Sigmoid colon (tissue), 6 donors: ENCODE measurements at regions not wholly inside any gene's neighbourhood (a gene's known extent, or its start where the extent isn't known, plus 50 kb on each side); places are given as distances from the start of the nearest gene placed in this dataset.

Experiments used
- DNase-seq: peaks from one replicate; pipeline ENCODE4 v3.0.0-alpha.2; 2019
- H3K27ac ChIP-seq, 4 donors: fragments of 200-600 bp; sonication (generic); one replicate each; pipeline ENCODE4 v1.5.1; 2016 to 2019; ENCODE audit warnings: mild to moderate bottlenecking in 1 of 4
- H3K27me3 ChIP-seq, 3 donors: fragments of 200-600 bp; sonication (generic); one replicate each; pipeline ENCODE4 v1.5.1; 2019; ENCODE audit warnings: mild to moderate bottlenecking in 1 of 3
- H3K36me3 ChIP-seq, 4 donors: fragments of 200-600 bp; sonication (generic); one replicate each; pipeline ENCODE4 v1.5.1; 2016 to 2019
- H3K4me1 ChIP-seq, 4 donors: fragments of 200-600 bp; sonication (generic); one replicate each; pipeline ENCODE4 v1.5.1; 2017 to 2019
- H3K4me3 ChIP-seq, 4 donors: fragments of 200-600 bp; sonication (generic); one replicate each; pipeline ENCODE4 v1.5.1; 2017 to 2019; ENCODE audit warnings: mild to moderate bottlenecking in 2 of 4, moderate library complexity in 1 of 4
- H3K9me3 ChIP-seq, 4 donors: fragments of 200-600 bp in 3 of 4; sonication (generic) in 3 of 4; one replicate each; pipeline versions ENCODE4 v1.5.1 to v1.6.1; 2013 to 2019
- CTCF ChIP-seq, 4 experiments: fragments of 450-650 bp in 3 of 4; fragments of 200-600 bp in 1 of 4; IDR thresholded peaks; one replicate each; pipeline ENCODE4 v1.5.1; 2016 to 2019; ENCODE audit warnings: antibody characterized with exemption in 4 of 4, mild to moderate bottlenecking in 3 of 4, moderate library complexity in 2 of 4
- EP300 ChIP-seq, 4 donors: sonication (generic); formaldehyde crosslinking; IDR thresholded peaks; one replicate each; pipeline ENCODE4 v1.6.1; 2017; ENCODE audit warnings: antibody characterized with exemption in 4 of 4
- POLR2A ChIP-seq, 2 donors: fragments of 450-650 bp; IDR thresholded peaks; one replicate each; pipeline ENCODE4 v1.6.1; 2016; ENCODE audit warnings: antibody characterized with exemption in 2 of 2, mild to moderate bottlenecking in 2 of 2, moderate library complexity in 2 of 2
- POLR2AphosphoS5 ChIP-seq, 4 donors: sonication (generic); formaldehyde crosslinking; IDR thresholded peaks; one replicate each; pipeline ENCODE4 v1.6.1; 2017; ENCODE audit warnings: antibody characterized with exemption in 4 of 4
- WGBS, 2 donors: extraction: QIAGEN DNeasy Blood & Tissue Kit; methylation state at CpG; one replicate each; pipeline ENCODE4 v1.1.7; 2013; 5-methylcytosine and 5-hydroxymethylcytosine counted together
- intact Hi-C: fragments of 100-400 bp; cut with DNase I; formaldehyde crosslinking; loops from one replicate; pipeline ENCODE4 v1.15.1; 2023
- donor health status: healthy with polysubstance abuse.
- donor health status: healthy.

GRCh38 chr14:48853159-48853558 is 733.0 kb downstream of the RPS29 start:
- DNase-seq = no peak
- no peak overlapping the region for H3K27ac ChIP-seq
- 58 to 66% methylated on average over 5 of the region's 5 CpGs for WGBS, 2 donors
- H3K27me3 ChIP-seq = no peaks in the 10 kb centered on the region
- H3K36me3 ChIP-seq = no peaks in the 10 kb centered on the region
- no peaks in the 10 kb centered on the region for H3K9me3 ChIP-seq
- intact Hi-C loops = no loop called here
- H3K4me3 ChIP-seq = no peak overlapping the region
- no peaks in the 10 kb centered on the region for H3K4me1 ChIP-seq
- no peak for TF ChIP-seq EP300 (IDR thresholded peaks at IDR 0.05)
- no peak for TF ChIP-seq POLR2A (IDR thresholded peaks at IDR 0.05)
- TF ChIP-seq CTCF (IDR thresholded peaks at IDR 0.05) = no peak
- no peak for TF ChIP-seq POLR2AphosphoS5 (IDR thresholded peaks at IDR 0.05)

- no peaks in the 10 kb centered on the region for H3K9me3 ChIP-seq
- intact Hi-C loops = no loop called here
- no peaks in the 10 kb centered on the region for H3K36me3 ChIP-seq
- no peak for TF ChIP-seq POLR2A (IDR thresholded peaks at IDR 0.05)
- no peak for TF ChIP-seq POLR2AphosphoS5 (IDR thresholded peaks at IDR 0.05)
- no peak for TF ChIP-seq EP300 (IDR thresholded peaks at IDR 0.05)
- no peak for TF ChIP-seq CTCF (IDR thresholded peaks at IDR 0.05)
- no peak overlapping the region for H3K4me3 ChIP-seq
- no peaks in the 10 kb centered on the region for H3K4me1 ChIP-seq
- H3K27me3 ChIP-seq = no peaks in the 10 kb centered on the region
- H3K27ac ChIP-seq = no peak overlapping the region
- DNase-seq = no peak
- WGBS, 2 donors = 27 to 41% methylated on average over 2 of the region's 2 CpGs
Measured at GRCh38 chr14:48849741-48850322, 736.3 kb downstream of the RPS29 start.

- Histone ChIP-seq H3K4me1 (no peaks in the 10 kb centered on the region), H3K27ac (no peak overlapping the region), H3K36me3 (no peaks in the 10 kb centered on the region), H3K9me3 (no peaks in the 10 kb centered on the region), H3K4me3 (no peak overlapping the region), H3K27me3 (no peaks in the 10 kb centered on the region)
- WGBS, 2 donors = 50 to 71% methylated on average over 2 of the region's 2 CpGs
- intact Hi-C loops = no loop called here
- no peak for TF ChIP-seq POLR2A (IDR thresholded peaks at IDR 0.05)
- TF ChIP-seq CTCF (IDR thresholded peaks at IDR 0.05) = no peak
- no peak for TF ChIP-seq POLR2AphosphoS5 (IDR thresholded peaks at IDR 0.05)
- no peak for TF ChIP-seq EP300 (IDR thresholded peaks at IDR 0.05)
- DNase-seq = no peak
Measured at GRCh38 chr14:48842785-48843184, 743.4 kb downstream of the RPS29 start.

- WGBS, 2 donors = 95% methylated on average over 3 of the region's 3 CpGs
- TF ChIP-seq POLR2AphosphoS5 (IDR thresholded peaks at IDR 0.05) (no peak), CTCF (IDR thresholded peaks at IDR 0.05) (no peak), POLR2A (IDR thresholded peaks at IDR 0.05) (no peak), EP300 (IDR thresholded peaks at IDR 0.05) (no peak)
- no peaks in the 10 kb centered on the region for H3K27me3 ChIP-seq
- no peak for DNase-seq
- H3K36me3 ChIP-seq = no peaks in the 10 kb centered on the region
- H3K9me3 ChIP-seq = no peaks in the 10 kb centered on the region
- intact Hi-C loops = no loop called here
- H3K4me1 ChIP-seq = no peaks in the 10 kb centered on the region
- H3K4me3 ChIP-seq = no peak overlapping the region
- H3K27ac ChIP-seq = no peak overlapping the region
Measured at GRCh38 chr14:48826058-48826457, 760.1 kb downstream of the RPS29 start.

- H3K27ac ChIP-seq = no peak overlapping the region
- H3K4me3 ChIP-seq = no peak overlapping the region
- whole genome bisulfite sequencing, 2 donors = 69 to 78% methylated on average over 2 of the region's 2 CpGs
- no peaks in the 10 kb centered on the region for H3K9me3 ChIP-seq
- intact Hi-C loops = no loop called here
- no peaks in the 10 kb centered on the region for H3K27me3 ChIP-seq
- TF ChIP-seq EP300 (IDR thresholded peaks at IDR 0.05) (no peak), POLR2AphosphoS5 (IDR thresholded peaks at IDR 0.05) (no peak)
- no peak for DNase-seq
- H3K36me3 ChIP-seq = no peaks in the 10 kb centered on the region
- no peaks in the 10 kb centered on the region for H3K4me1 ChIP-seq
Measured at GRCh38 chr14:48814562-48814961, 771.6 kb downstream of the RPS29 start.
